H1 (cell line): ENCODE measurements at regions not wholly inside any gene's neighbourhood (a gene's known extent, or its start where the extent isn't known, plus 50 kb on each side); places are given as distances from the start of the nearest gene placed in this dataset.

Experiments used
- CTCF ChIA-PET: fragments of 300-600 bp; sonication (Branson Sonifier 250); formaldehyde crosslinking; loops from one replicate; lab custom pipeline; 2021; ENCODE audit not compliant: partially characterized antibody; lab: Charles Lee
- POLR2A ChIA-PET: fragments of 300-600 bp; sonication (Branson Sonifier 250); formaldehyde crosslinking; loops from one replicate; lab custom pipeline; 2021; ENCODE audit warnings: inconsistent platforms; ENCODE audit not compliant: partially characterized antibody; lab: Charles Lee
- DNase-seq, 2 experiments: peaks; one replicate each; pipeline versions ENCODE4 v3.0.0 to v3.0.0-alpha.2; 2010 to 2022; ENCODE audit warnings: low spot score in 2 of 2, low read depth in 1 of 2, mixed read lengths in 1 of 2
- FAIRE-seq: peaks from 2 replicates; lab custom pipeline; 2011; peaks lifted over from hg19 to GRCh38; lab: Jason Lieb, UNC
- H2AFZ ChIP-seq: 2 replicates; pipeline ENCODE4 v1.8.1; 2012; ENCODE audit warnings: low read length, inconsistent platforms
- H2AK5ac ChIP-seq: 2 replicates; pipeline ENCODE4 v1.6.1; 2013; ENCODE audit warnings: low read depth, low read length
- H2BK120ac ChIP-seq: replicated peaks from 2 replicates; pipeline ENCODE3; 2013; ENCODE audit warnings: low read depth, low read length, inconsistent platforms
- H2BK12ac ChIP-seq: 2 replicates; pipeline ENCODE4 v1.6.1; 2013; ENCODE audit warnings: low read depth, low read length
- H2BK15ac ChIP-seq: 2 replicates; pipeline ENCODE4 v1.6.1; 2013; ENCODE audit warnings: low read length
- H2BK20ac ChIP-seq: 2 replicates; pipeline ENCODE4 v1.6.1; 2013; ENCODE audit warnings: low read length
- H2BK5ac ChIP-seq: 2 replicates; pipeline ENCODE4 v1.6.1; 2013; ENCODE audit warnings: low read depth, low read length
- H3K14ac ChIP-seq: 2 replicates; pipeline ENCODE4 v1.6.1; 2013; ENCODE audit warnings: inconsistent platforms; ENCODE audit not compliant: insufficient read length
- H3K18ac ChIP-seq: 2 replicates; pipeline ENCODE4 v1.6.1; 2013; ENCODE audit warnings: low read length; ENCODE audit errors: extremely low read depth
- H3K23ac ChIP-seq: 2 replicates; pipeline ENCODE4 v1.6.1; 2013; ENCODE audit warnings: inconsistent platforms; ENCODE audit not compliant: insufficient read length
- H3K23me2 ChIP-seq: 2 replicates; pipeline ENCODE4 v1.6.1; 2013; ENCODE audit warnings: low read depth, low read length
- H3K27ac ChIP-seq: 2 replicates; pipeline ENCODE4 v1.6.1; 2011; ENCODE audit warnings: low read depth, low read length, inconsistent platforms
- H3K27me3 ChIP-seq, 4 experiments: replicated peaks in 1 of 4; 1 replicate in 1 of 4; 2 replicates in 3 of 4; pipeline versions ENCODE4 v1.6.1 to v1.8.1; 2011 to 2013; ENCODE audit warnings: low read length in 3 of 4, mild to moderate bottlenecking in 3 of 4, inconsistent platforms in 2 of 4, mixed read lengths in 2 of 4, moderate library complexity in 1 of 4; ENCODE audit not compliant: control insufficient read depth in 3 of 4, insufficient read depth in 3 of 4; ENCODE audit errors: extremely low read depth in 1 of 4
- H3K36me3 ChIP-seq, 4 experiments: 2 replicates each; pipeline versions ENCODE4 v1.6.1 to v1.8.1; 2011 to 2013; ENCODE audit warnings: mild to moderate bottlenecking in 4 of 4, low read length in 3 of 4, moderate library complexity in 2 of 4, control low read depth in 1 of 4, inconsistent platforms in 1 of 4; ENCODE audit not compliant: insufficient read depth in 4 of 4, control insufficient read depth in 2 of 4
- H3K4ac ChIP-seq: replicated peaks from 2 replicates; pipeline ENCODE3; 2013; ENCODE audit warnings: low read length, low read depth, mixed read lengths, inconsistent platforms; ENCODE audit not compliant: insufficient read length
- H3K4me1 ChIP-seq, 4 experiments: replicated peaks in 1 of 4; 1 replicate in 1 of 4; 2 replicates in 3 of 4; pipeline versions ENCODE4 v1.6.1 to v1.8.1; 2011 to 2013; ENCODE audit warnings: low read length in 3 of 4, inconsistent platforms in 2 of 4, mixed read lengths in 1 of 4; ENCODE audit not compliant: insufficient read depth in 4 of 4, control insufficient read depth in 3 of 4
- H3K4me2 ChIP-seq, 2 experiments: 2 replicates each; pipeline versions ENCODE4 v1.6.1 to v1.8.1; 2011 to 2013; ENCODE audit warnings: low read depth in 2 of 2, low read length in 2 of 2, control low read depth in 1 of 2, inconsistent platforms in 1 of 2, mild to moderate bottlenecking in 1 of 2; ENCODE audit not compliant: insufficient read depth in 1 of 2
- H3K4me3 ChIP-seq, 4 experiments: fragments of 200-600, 300-600 bp in 1 of 4; sonication (generic), shearing (Covaris generic), sonication (Bioruptor Twin) in 1 of 4; 2 replicates each; pipeline versions ENCODE4 v1.5.1 to v1.8.1; 2011 to 2016; ENCODE audit warnings: low read length in 4 of 4, low read depth in 3 of 4, control low read depth in 2 of 4, inconsistent platforms in 2 of 4, mild to moderate bottlenecking in 2 of 4, mixed read lengths in 1 of 4, moderate library complexity in 1 of 4; ENCODE audit not compliant: insufficient read depth in 2 of 4; ENCODE audit errors: extremely low read depth in 1 of 4
- H3K56ac ChIP-seq: replicated peaks from 2 replicates; pipeline ENCODE3; 2013; ENCODE audit warnings: low read depth, mild to moderate bottlenecking, mixed read lengths, low read length, inconsistent platforms; ENCODE audit not compliant: insufficient read length
- H3K79me1 ChIP-seq: 2 replicates; pipeline ENCODE4 v1.6.1; 2013; ENCODE audit warnings: low read depth, low read length, control low read depth
- H3K79me2 ChIP-seq, 2 experiments: 2 replicates each; pipeline versions ENCODE4 v1.6.1 to v1.8.1; 2012 to 2013; ENCODE audit warnings: low read length in 2 of 2, mild to moderate bottlenecking in 2 of 2, inconsistent platforms in 1 of 2; ENCODE audit not compliant: insufficient read depth in 2 of 2, control insufficient read depth in 1 of 2
- H3K9ac ChIP-seq, 4 experiments: replicated peaks in 1 of 4; 1 replicate in 1 of 4; 2 replicates in 3 of 4; pipeline versions ENCODE4 v1.6.1 to v1.8.1; 2011 to 2013; ENCODE audit warnings: low read depth in 3 of 4, low read length in 3 of 4, control low read depth in 2 of 4, mild to moderate bottlenecking in 2 of 4, moderate library complexity in 2 of 4, inconsistent platforms in 1 of 4; ENCODE audit errors: extremely low read depth in 1 of 4
- H3K9me3 ChIP-seq, 2 experiments: 2 replicates each; pipeline versions ENCODE4 v1.6.1 to v1.8.1; 2012 to 2013; ENCODE audit warnings: mild to moderate bottlenecking in 2 of 2, moderate library complexity in 2 of 2, control low read depth in 1 of 2, inconsistent platforms in 1 of 2, low read depth in 1 of 2, low read length in 1 of 2, mixed read lengths in 1 of 2; ENCODE audit not compliant: insufficient read depth in 2 of 2
- H4K20me1 ChIP-seq, 2 experiments: replicated peaks in 1 of 2; 2 replicates each; pipeline versions ENCODE3 to v1.8.1; 2011 to 2013; ENCODE audit warnings: inconsistent platforms in 2 of 2, low read length in 2 of 2, mild to moderate bottlenecking in 1 of 2; ENCODE audit not compliant: insufficient read depth in 2 of 2, control insufficient read depth in 1 of 2
- H4K5ac ChIP-seq: 2 replicates; pipeline ENCODE4 v1.6.1; 2013; ENCODE audit warnings: low read length, low read depth, mixed read lengths, inconsistent platforms; ENCODE audit not compliant: insufficient read length
- H4K8ac ChIP-seq: 2 replicates; pipeline ENCODE4 v1.8.0; 2013; ENCODE audit warnings: mild to moderate bottlenecking, moderate library complexity, low read length, inconsistent platforms; ENCODE audit not compliant: insufficient read depth; ENCODE audit errors: extremely low read depth
- H4K91ac ChIP-seq: replicated peaks from 2 replicates; pipeline ENCODE3; 2013; ENCODE audit warnings: low read length, mixed read lengths, inconsistent platforms; ENCODE audit not compliant: insufficient read length
- ATF3 ChIP-seq: IDR thresholded peaks from 2 replicates; pipeline ENCODE4 v1.6.1; 2011; ENCODE audit warnings: low read depth, mild to moderate bottlenecking, low read length; ENCODE audit not compliant: insufficient read depth
- CEBPB ChIP-seq: IDR thresholded peaks from 2 replicates; pipeline ENCODE4 v1.6.1; 2012; ENCODE audit warnings: low read depth, low read length
- CHD1 ChIP-seq: IDR thresholded peaks from 2 replicates; pipeline ENCODE4 v1.6.1; 2012; ENCODE audit warnings: low read depth, low read length, improper control_type of control experiment
- CREB1 ChIP-seq: IDR thresholded peaks from 2 replicates; pipeline ENCODE4 v1.6.1; 2012; ENCODE audit warnings: inconsistent platforms
- CTBP2 ChIP-seq: IDR thresholded peaks from 2 replicates; pipeline ENCODE4 v1.7.0; 2011; ENCODE audit warnings: borderline replicate concordance, mild to moderate bottlenecking, moderate library complexity, mixed read lengths, low read length; ENCODE audit not compliant: insufficient read depth, insufficient read length
- HDAC6 ChIP-seq: IDR thresholded peaks from one replicate; pipeline ENCODE4 v1.7.1; 2012; ENCODE audit warnings: low read depth, mild to moderate bottlenecking, inconsistent platforms, low read length, moderate library complexity
- KDM1A ChIP-seq: fragments of 200-600, 300-600 bp; sonication (generic); IDR thresholded peaks from 2 replicates; pipeline ENCODE4 v1.7.1; 2016; ENCODE audit warnings: mild to moderate bottlenecking, low read length, borderline replicate concordance
- MAFK ChIP-seq: IDR thresholded peaks from 2 replicates; pipeline ENCODE4 v1.6.1; 2012; ENCODE audit warnings: low read depth, mild to moderate bottlenecking, improper control_type of control experiment, low read length
- POLR2AphosphoS5 ChIP-seq: IDR thresholded peaks from 2 replicates; pipeline ENCODE4 v1.6.1; 2011; ENCODE audit warnings: low read depth, low read length
- SAP30 ChIP-seq: fragments of 300-600 bp; sonication (generic); IDR thresholded peaks from 2 replicates; pipeline ENCODE4 v1.7.1; 2012; ENCODE audit warnings: low read length, moderate library complexity, mild to moderate bottlenecking, inconsistent platforms; ENCODE audit not compliant: insufficient read depth, insufficient replicate concordance
- SP4 ChIP-seq: IDR thresholded peaks from 2 replicates; pipeline ENCODE4 v1.6.1; 2012; ENCODE audit warnings: low read length, inconsistent platforms
- SRF ChIP-seq: IDR thresholded peaks from 2 replicates; pipeline ENCODE4 v1.6.1; 2011; ENCODE audit warnings: mild to moderate bottlenecking, low read depth, low read length, moderate library complexity
- TAF1 ChIP-seq: IDR thresholded peaks from 2 replicates; pipeline ENCODE4 v1.6.1; 2011; ENCODE audit warnings: mild to moderate bottlenecking, low read depth, low read length
- TAF7 ChIP-seq: optimal IDR thresholded peaks from 2 replicates; pipeline ENCODE3; 2011; ENCODE audit warnings: low read depth, mild to moderate bottlenecking, inconsistent platforms, low read length, moderate library complexity, borderline replicate concordance
- USF2 ChIP-seq: IDR thresholded peaks from 2 replicates; pipeline ENCODE4 v1.6.1; 2011; ENCODE audit warnings: low read length, improper control_type of control experiment

GRCh38 chr11:93067881-93068390 lies 98.5 kb downstream of the MTNR1B start:
- Histone ChIP-seq H4K5ac (no peak overlapping the region), H3K14ac (no peak overlapping the region), H3K4me1 (peaks cover 0 to 14% (median 3%) of the 10 kb centered on the region in 4 experiments; a peak in 3 of 7 replicates), H3K23me2 (no peaks in the 10 kb centered on the region), H4K91ac (no peak overlapping the region), H3K4ac (no peak overlapping the region), H2AK5ac (no peak overlapping the region), H2AFZ (no peak overlapping the region), H3K18ac (no peak overlapping the region), H3K36me3 (no peaks in the 10 kb centered on the region), H3K27me3 (no peaks in the 10 kb centered on the region; a peak in 1 of 7 replicates), H2BK120ac (no peak overlapping the region), H2BK12ac (no peak overlapping the region), H3K9ac (no peak overlapping the region), H3K79me2 (no peaks in the 10 kb centered on the region), H2BK15ac (no peak overlapping the region), H3K4me3 (no peak overlapping the region), H3K56ac (no peak overlapping the region), H4K20me1 (no peaks in the 10 kb centered on the region), H2BK5ac (no peak overlapping the region), H2BK20ac (no peak overlapping the region), H3K9me3 (no peaks in the 10 kb centered on the region), H4K8ac (no peak overlapping the region), H3K23ac (no peak overlapping the region), H3K4me2 (no peak overlapping the region), H3K79me1 (no peaks in the 10 kb centered on the region), H3K27ac (no peak overlapping the region)
- no peak for DNase-seq
- CTCF ChIA-PET: interaction anchor here (1.6 to 5.4 kb wide), 3 partner anchors 12 to 126 kb away, joined by 3 to 39 read pairs (median 5); no protein-coding TSS in a partner anchor
- no peak for FAIRE-seq
- POLR2A ChIA-PET: no interaction called here
- TF ChIP-seq SRF (no peak), MAFK (no peak), ATF3 (no peak), SAP30 (no peak), POLR2AphosphoS5 (no peak), TAF1 (no peak), USF2 (no peak), CREB1 (no peak), TAF7 (no peak), CTBP2 (no peak), KDM1A (no peak), CHD1 (no peak), CEBPB (no peak), SP4 (no peak), HDAC6 (no peak)
